Kidney epithelial cell (primary cell): ENCODE measurements at regions not wholly inside any gene's neighbourhood (a gene's known extent, or its start where the extent isn't known, plus 50 kb on each side); places are given as distances from the start of the nearest gene placed in this dataset.

Source experiments
- DNase-seq: peaks from one replicate; pipeline ENCODE4 v3.0.0-alpha.2; 2010; ENCODE audit warnings: low read depth
- H3K27me3 ChIP-seq: 2 replicates; pipeline ENCODE4 v1.6.0; 2011; ENCODE audit warnings: low read length; ENCODE audit not compliant: control insufficient read depth, insufficient read depth
- H3K36me3 ChIP-seq: 2 replicates; pipeline ENCODE4 v1.5.1; 2011; ENCODE audit warnings: low read length; ENCODE audit not compliant: control insufficient read depth, insufficient read depth
- H3K4me3 ChIP-seq: 2 replicates; pipeline ENCODE4 v1.5.1; 2011; ENCODE audit warnings: low read depth, mild to moderate bottlenecking, control low read depth, low read length
- CTCF ChIP-seq: IDR thresholded peaks from 2 replicates; pipeline ENCODE4 v1.5.1; 2011; ENCODE audit warnings: mild to moderate bottlenecking, moderate library complexity, low read length, control low read depth, inconsistent platforms; ENCODE audit not compliant: insufficient read depth, poor library complexity, severe bottlenecking

- no peak for TF ChIP-seq CTCF
- Histone ChIP-seq H3K4me3 (no peak overlapping the region), H3K36me3 (no peaks in the 10 kb centered on the region), H3K27me3 (no peaks in the 10 kb centered on the region)
- peak; percentile 1 for DNase-seq
Observed at GRCh38 chr1:82762829-82763532, 962.2 kb downstream of the ADGRL2 start.

DNA sequence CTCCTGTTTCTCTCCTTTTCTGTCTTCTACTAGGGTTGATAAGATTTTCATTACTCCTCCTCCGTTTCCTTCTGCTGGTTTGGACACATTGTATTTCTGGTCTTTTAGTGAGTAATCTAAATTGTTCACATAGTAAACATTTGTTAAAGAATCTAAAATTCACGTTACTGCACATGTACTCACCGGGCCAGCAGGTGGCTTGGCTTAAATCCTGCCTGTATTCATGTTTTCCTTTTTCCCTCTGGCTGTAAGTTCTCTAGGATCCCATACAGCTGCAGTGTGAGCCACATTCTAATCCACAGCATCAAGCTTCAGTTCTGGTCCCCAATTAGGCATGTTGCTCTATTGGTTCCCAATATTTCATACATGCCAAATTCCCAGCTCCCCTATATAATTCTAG lies 958.3 kb downstream of the ADGRL2 start:
- DNase-seq: no peak
- H3K36me3 ChIP-seq: no peaks in the 10 kb centered on the region
- H3K27me3 ChIP-seq: no peaks in the 10 kb centered on the region
- no peak for TF ChIP-seq CTCF
- no peak overlapping the region for H3K4me3 ChIP-seq

DNA sequence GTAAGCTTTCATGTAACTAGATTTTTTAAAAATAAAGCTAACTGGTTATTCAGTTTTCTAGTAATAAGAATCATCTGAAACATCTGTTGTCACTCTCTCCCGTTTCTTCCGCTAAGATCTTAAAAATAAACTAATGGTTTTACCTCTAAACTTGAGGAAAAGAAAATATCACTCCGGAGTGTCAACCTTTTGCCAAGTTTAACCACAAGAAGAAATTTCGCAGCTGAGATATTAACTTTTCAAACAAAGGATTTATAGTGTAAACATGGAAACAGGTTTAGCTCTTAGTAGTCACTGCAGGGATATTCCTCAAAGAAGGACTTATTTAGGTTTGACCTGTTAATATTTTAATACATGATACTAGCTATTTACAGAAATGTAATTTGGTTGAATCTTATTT lies 954.9 kb downstream of the ADGRL2 start:
- no peak for TF ChIP-seq CTCF
- DNase-seq: no peak
- no peak overlapping the region for H3K4me3 ChIP-seq
- H3K36me3 ChIP-seq: no peaks in the 10 kb centered on the region
- H3K27me3 ChIP-seq: no peaks in the 10 kb centered on the region

DNA sequence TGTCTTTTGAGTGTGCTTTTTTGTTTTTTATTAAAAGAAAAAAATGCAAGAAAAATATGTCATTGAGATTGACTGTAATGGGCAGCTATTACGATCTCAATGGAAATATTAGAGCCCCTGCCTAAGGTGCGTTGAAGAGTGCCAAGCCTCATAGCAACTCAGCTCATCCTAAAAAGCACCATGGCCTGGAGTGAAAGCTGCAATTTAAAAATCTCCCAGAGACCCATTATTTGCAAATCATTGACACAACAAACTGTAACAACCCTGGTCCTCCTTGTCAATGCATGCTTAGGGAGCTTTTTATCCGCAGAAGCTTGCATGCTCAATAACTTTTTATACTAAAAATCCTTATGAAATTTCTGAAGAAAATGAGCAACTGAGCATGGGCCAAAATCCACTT lies 954.5 kb downstream of the ADGRL2 start:
- Histone ChIP-seq H3K4me3 (no peak overlapping the region), H3K27me3 (no peaks in the 10 kb centered on the region), H3K36me3 (no peaks in the 10 kb centered on the region)
- no peak for DNase-seq
- no peak for TF ChIP-seq CTCF

GRCh38 chr1:82752046-82752445 lies 951.3 kb downstream of the ADGRL2 start:
- Histone ChIP-seq H3K4me3 (no peak overlapping the region), H3K27me3 (no peaks in the 10 kb centered on the region), H3K36me3 (no peaks in the 10 kb centered on the region)
- DNase-seq: no peak
- no peak for TF ChIP-seq CTCF

DNA sequence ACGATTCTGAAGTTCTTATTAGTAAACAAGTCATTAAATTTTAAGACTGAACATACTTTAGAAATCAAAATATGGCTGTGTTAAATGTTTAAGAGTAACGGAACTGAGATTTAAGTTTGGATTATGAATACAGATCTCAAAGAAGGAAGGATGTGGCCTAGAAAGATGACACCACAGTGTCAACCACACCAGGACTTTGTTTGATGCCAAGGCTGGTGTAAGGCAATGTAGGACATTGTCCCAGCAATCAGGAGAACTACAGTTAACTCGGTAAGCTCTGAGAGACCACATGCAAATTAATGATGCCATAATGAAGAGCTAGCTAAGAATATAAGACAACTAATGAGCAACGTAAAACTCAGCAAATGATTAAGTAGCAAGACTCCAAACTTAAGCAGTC lies 932.9 kb downstream of the ADGRL2 start:
- no peak for TF ChIP-seq CTCF
- no peak for DNase-seq
- H3K4me3 ChIP-seq: no peak overlapping the region
- H3K27me3 ChIP-seq: no peaks in the 10 kb centered on the region
- H3K36me3 ChIP-seq: no peaks in the 10 kb centered on the region
